NCI-H2196 treated with DMSO at 0.1 percent for 48 hours (cell line): ENCODE measurements at regions not wholly inside any gene's neighbourhood (a gene's known extent, or its start where the extent isn't known, plus 50 kb on each side); places are given as distances from the start of the nearest gene placed in this dataset.

Experiments used
- DNase-seq: peaks from one replicate; lab custom pipeline; 2025; ENCODE audit not compliant: unreplicated experiment; lab: John Stamatoyannopoulos, UW

DNA sequence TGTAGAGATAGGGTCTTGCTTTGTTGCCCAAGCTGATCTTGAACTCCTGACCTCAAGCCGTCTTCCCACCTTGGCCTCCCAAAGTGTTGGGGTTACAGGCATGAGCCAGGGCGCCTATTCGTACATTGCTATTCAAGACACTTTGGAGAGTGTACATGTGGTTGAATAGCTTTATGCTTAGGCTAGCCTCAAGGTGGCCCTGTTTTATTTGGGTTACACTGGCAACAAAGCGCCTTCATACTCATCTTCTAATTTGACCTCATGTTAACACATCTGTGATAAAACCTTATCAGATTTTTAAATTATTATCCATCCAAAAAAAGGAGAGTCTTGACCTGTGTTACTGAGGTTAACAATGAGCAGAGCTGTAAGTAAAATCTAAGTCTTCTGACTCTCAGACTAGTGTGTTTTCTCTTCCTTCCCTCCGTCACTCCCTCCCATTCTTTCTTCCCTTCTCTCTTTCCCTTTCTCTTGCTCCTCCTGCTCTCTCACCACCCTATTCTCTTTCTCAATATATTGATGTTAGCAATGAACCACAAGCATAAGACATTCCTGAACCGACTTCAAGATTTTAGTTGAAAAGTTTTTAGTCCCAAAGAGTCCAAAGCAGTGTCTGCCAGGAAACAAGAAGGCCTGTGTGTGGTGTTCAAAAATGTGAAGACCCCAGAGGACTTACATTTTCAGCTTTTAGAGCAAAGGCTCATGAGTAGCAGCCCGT lies 603.7 kb upstream of the CFAP20DC start:
- DNase-seq, result no peak

DNA sequence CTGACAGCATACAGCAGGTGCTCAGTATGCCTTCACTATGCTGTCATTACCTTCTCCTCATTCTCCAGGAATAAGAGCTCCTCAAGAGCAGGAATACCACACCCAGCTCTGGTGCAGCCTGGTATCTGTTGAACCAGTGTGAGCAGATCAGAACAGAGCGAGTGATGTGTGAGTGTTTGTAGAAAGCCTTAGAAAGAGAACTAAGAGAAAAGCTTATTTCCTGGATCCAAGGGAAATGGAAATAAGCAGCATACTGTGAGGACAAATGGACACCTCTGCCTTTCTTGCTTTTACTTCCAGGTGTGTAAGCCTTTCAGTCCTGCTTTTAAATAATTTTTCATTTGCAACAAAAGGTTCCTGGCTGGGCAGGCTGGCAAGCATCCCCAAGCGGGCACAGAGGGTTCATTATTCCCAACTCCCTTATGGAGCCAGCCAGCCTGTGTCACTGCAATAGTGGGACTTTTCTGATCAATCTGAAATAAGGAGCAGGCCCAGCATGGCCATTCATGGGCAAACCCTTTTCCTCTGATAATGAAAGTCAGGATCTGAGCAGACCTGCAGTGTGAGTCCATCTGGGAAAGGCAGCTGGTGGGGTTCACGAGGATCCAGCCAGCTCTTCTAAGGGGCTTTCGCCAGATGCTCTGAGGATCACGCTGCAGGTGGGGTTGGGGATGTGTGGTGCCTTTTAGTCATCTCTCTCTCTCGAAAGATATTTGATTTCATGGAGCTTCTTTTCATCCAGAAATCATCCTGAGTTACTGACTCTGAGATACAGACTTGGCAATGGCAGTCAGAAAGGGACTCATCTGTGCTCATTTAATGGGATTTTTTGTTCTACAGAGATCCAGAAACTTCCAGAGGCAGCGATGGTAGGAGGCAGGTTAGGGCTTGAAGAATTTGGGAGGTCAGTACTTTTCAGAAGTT lies 594.9 kb upstream of the CFAP20DC start:
- no peak for DNase-seq

DNA sequence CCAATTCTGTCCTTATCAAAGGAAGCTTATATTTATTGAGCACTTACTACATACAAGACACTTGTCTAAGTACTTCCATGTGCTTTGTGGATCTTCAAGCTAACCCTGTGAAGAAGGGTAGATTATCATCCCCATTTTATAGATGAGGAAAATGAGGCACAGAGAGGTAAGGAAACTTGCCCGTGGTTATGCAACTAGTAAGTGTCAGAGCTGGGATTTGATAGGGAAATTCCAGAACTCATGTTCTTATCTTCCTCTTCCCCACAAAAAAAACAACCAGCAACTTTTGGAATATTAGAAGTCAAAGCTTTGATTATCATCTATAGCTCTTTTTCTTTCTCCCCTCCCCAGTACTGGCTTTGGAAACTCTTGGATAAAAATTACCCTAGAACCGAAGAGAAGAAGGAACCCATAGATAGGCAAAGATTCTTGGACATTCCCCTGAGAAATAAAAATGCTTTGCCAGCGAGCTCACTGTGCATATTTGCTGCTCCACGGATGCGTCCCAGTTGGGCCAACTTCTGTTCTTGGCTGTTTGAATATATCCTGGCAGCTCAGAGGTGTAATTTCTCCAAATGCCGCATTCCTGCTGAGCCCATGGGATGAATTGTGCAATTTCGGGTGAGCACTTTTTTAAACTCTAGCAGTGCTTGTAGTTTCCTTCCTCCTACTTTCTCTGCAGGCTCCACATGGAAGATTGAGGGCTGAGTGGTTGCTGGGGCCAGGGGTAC lies 591.5 kb upstream of the CFAP20DC start:
- DNase-seq, result no peak

DNA sequence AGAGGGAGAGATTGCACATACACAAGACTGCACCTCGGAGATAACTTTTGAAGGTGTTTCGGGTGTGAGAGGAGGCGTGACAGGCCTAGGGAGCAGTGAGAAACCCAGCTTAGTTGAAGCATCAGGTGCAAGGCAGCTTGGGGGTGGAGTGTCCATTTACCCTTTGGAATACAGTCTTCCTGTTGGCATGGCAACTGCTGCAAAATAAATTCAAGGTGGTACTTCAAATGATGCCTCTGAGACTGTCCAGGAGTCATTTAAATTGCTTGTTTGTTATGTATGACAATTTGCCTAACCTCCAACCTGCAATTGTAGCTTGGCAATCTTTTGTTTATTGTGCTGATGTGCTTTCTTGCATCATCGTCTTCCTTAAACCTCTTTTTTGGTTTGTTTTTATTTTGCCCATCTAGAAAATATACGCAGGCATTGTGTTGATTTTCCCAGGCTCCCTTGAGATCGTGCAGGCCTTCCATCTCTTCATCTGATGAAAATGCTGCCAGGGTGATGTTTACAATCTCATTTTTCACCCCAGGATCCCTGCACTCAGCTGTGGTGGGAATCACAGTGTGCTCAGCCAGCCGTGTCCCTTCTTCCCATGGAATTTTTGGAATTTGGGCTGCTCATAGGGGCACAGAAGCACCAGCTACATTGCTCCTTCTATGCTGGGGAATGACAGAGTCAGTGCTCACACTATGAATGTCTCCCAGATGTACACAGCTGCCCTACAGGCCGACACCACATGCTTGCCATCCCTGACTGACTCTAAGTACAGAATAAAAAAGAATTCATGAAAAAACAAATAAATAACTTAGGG lies 583.1 kb upstream of the CFAP20DC start:
- no peak for DNase-seq

DNA sequence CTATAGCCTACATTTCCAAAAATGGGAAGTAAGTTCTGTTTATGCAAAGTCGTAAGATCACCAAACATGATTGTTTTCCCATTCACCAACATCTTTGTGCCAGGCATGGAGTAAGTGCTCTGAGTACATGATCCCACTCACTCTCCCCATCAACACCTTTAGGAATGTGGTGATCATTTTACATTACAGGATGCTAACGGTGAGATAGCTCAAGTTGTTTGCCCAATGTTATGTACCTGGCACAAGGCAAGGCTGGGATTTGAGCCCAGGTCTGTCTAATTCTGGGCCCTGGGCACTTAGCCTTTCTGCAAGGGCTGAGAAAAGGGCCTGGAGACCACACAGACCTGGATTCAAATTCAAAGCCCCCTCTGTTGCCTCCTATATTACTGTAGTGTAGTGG lies 581.7 kb upstream of the CFAP20DC start:
- no peak for DNase-seq

DNA sequence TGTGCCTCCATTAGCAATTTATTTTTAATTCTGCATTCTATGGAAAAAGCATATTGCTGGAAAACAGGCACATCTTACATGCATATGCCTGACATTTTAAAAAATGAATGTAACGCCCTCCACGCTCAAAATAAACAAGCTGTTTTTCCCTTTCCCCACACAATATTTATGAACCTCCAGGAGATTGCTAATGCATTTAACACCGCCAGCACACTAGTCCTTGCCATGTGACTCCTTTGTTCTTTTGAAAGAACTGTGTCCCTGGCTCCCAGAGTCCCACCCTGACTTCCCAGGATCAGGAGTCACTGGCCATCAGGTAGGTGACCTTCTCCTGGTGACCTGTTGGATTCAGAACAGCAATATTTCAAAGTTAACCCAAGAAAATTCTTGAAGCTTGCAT lies 571.2 kb upstream of the CFAP20DC start:
- no peak for DNase-seq

DNA sequence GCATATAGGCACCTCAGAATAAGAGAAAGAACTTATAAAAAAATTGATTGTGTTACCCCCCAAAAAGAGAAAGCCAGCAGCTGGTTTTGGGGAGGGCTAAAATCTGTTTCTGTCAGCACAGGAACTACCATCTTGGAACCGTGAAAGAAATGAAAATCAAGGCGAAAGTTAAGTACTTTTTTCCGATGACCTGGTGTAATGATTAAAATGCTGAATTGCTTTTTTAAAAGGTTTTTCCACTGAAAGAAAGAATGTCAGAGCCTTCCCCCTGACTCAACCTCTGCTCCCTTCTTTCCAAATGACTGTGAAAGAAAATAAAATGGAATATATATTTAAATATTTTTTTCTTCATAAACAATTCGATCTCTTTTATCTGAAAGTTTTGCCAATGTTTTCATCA lies 570.5 kb upstream of the CFAP20DC start:
- DNase-seq, result no peak

DNA sequence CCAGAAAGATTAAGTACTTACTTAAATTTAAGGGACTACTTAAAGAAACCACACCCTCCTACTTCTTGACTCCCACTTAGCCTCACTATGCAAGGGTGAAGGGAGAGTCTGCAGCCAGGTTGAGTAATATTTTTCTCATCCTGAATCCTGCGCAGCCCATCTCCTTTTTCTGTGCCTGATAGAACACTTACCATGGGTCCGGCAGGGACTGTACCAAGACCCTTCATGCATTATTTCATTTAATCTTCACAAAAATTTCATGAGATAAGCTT lies 562.6 kb upstream of the CFAP20DC start:
- no peak for DNase-seq

DNA sequence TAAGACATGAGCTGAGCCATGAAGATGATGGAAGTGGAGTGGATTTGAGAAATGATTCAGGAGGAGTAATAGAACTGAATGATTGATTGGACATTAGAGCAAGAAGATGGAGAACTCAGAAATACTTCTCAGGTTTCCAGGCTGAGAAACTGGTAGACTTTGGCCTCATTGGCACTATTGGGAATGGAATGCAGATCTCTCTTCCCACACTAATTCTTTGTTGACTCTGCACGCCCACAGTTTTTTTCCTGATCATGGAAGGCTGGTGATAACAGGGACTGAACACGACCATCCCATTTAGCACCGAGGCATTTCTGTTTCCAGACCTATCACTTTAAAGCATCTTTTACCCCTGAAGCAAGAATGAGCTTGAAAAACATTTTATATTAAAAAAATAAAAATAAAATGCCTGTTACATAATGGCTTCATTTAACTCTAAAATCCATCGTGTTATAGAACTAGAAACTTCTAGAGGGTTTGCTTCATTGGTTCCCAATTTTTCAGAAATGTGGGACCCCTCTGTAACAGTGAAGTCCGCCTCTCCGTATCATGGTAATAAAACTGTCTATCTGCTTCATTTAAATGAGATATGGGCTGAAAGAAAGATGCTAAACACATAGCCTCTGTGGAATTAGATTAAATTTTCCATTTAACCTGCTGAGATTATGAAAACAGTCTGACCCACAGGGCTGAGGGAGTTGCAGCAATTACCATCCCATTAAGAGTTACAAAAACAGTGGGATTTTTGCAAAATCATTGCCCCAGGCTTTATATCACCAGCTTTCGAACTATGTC lies 562.0 kb upstream of the CFAP20DC start:
- no peak for DNase-seq

DNA sequence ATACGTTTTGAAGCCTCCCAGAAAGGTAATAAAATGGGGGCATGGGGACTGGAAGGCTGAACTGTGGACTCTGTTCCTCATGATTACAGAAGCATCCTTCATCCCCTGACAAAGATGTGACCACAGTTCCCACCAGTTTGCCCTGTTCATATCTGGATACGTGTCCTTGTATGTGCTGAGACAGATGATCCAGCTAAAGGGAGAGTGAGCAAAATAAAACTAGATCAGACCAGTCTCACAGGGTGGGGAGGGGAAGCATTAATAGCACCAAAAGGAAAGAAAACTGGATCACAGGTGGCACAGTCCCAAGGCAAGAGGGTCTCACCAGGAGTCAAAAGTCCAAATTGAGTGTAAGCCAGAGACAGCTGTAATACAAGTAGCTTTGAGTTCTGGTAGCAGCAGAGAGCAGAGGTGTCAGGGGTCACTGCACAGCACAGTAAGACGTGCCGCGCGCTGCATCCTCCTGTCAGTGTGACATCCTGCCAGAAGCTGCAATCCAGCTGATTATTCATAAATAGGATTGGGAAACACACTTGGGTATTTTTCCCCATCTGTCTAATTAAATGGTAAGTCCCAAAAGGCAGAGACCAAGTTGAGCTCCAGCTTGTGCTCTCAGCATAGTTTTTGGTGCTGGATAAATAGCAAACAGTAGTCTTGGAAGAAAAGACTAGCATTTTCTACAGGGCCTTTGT lies 560.0 kb upstream of the CFAP20DC start:
- no peak for DNase-seq

DNA sequence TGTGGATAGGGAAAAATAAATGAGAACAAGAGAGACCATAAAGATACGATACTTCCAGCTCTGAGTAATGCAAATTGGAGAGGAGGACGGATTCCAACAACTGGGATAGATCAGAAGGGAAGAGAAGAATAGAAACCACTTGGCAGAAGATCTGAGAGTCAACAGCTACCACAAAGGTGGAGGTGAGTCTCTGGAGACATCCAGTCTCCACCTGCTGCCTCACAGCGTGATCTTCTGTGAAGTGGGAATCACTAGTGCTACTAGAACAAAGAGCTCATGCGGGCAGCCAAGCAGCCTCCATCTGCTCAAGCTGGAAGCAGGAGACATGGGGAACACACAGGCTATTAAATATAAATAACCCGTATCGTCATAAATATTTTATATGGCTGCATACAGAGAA lies 558.5 kb upstream of the CFAP20DC start:
- peak; percentile 30 for DNase-seq

DNA sequence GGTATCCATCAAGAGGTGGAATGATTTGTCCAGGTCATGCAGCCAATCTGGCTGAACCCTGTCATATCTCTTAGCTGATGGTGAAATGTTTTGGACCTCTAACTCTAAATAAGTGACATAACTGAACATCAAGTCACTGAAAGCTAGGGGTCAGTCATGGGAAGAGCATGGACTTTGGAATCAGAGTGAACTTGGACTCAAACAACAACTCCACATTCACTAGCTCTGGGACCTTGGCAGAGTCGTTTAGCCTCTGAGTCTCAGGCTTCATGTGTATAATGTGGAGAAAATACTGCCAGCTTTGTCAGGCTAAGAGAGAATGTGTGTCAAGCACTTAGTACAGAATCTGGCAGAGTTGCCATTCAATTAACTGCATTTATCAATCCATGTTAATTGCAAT lies 557.8 kb upstream of the CFAP20DC start:
- peak; percentile 2 for DNase-seq

DNA sequence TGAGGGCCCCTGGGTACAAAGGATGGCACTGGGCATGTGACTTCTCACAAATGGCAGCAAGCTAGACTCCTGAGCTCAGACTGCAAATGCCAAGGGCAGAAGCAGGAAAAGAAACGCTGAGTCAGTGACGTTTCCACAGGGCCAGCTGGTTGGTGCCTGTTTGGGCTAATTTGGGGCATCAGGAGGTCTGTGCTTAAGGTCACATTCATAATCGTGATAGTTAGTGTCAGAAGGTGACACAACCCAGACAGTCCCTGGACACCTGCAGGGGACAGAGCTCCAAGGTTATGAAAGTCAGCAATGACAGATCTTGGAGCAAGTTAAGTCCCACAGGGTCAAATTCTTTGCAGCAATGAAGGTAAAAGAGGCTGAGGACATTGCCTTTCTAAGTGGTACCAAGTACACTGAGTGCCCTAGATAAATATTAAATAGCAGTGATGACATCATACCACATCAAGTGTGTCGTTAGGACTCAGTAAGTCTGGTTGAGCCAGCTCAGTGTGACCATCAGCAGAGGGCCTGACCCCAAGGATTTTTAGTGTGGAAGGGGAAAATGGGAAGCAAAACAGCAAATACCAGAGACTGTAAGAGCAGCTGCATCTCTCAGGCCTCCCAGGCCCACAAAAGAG lies 556.9 kb upstream of the CFAP20DC start:
- DNase-seq, result no peak

DNA sequence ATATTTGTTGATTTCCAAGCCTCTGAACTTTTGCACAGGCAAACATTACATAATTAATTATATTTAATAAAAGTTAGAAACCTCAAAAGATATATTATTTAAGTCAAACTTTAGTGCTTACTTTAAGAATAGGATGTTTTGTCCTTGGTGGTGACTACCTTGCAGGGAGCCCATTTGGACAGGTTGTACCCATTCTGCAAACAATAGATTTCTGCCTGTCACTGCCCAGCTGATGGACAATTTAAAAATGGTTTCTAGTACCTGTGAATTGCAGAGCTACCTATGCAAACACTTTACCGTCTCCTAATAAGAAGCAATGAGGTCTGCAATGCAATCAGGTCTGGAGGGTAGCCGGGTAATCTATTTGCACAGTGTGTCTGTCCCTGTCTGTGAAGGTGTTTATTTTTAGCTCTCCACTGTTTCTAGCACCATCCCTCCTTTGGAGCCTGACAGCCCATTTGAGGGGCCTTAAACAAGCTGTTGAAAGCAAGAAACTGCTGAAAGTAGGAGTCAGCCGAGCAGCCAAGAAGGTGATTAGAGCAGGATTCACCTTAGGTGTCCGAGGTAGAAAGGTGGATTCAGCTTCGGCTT lies 556.2 kb upstream of the CFAP20DC start:
- DNase-seq, result no peak

DNA sequence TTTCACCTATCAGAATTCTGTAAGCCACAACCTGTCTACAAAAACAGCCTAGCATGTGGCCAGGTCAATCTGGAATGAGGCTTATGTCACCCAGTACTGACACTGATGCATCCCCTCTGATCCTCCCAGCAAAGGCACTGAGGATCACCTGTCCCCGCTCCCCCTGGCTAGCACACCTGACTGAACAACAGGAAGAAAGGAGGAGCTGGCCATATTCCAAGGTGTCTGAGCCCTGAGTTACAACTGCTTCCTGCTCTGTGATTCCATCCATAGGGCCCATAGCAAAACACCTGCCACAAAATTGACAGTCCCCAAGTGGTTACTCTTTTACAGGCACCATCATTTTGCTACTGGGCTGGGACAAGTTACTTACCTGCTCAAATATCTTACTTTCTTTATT lies 555.5 kb upstream of the CFAP20DC start:
- DNase-seq, result peak; percentile 2

DNA sequence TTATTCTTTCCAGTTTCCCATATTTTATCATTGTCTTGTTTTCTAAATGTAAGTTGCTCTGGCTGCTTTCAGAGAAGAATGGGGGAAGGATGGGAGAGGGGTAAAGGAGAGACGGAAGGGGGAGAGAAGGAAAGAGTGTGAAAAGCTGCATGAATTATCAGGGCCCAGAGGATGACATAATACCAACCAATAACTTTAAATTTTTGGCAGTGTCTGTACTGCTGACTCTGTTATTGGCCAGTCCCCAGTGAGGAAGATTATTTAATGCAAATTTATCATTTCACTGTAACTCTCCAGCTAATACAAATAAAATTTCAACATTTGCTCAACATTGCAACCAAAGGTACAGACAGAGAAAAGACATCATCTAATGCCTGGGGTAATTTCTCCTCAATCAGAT lies 551.7 kb upstream of the CFAP20DC start:
- DNase-seq, result no peak

DNA sequence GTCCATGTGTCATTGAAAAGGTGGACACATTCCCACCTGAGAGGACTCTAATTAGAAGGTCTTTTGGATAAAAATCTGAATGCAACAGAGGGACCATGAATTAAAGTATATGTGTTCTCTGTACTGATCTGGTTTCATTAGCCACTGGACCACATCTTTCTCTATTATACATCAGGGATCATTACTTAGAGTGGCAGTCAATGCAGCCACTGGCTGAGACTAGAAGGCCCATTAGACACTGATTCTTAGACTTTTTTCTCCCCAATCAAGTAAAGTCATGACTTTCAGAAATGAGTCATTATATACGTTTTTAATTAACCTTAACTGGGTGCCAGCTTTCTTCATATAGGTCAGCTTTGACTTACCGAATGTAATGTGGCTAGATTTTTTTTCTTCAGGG lies 550.8 kb upstream of the CFAP20DC start:
- no peak for DNase-seq

DNA sequence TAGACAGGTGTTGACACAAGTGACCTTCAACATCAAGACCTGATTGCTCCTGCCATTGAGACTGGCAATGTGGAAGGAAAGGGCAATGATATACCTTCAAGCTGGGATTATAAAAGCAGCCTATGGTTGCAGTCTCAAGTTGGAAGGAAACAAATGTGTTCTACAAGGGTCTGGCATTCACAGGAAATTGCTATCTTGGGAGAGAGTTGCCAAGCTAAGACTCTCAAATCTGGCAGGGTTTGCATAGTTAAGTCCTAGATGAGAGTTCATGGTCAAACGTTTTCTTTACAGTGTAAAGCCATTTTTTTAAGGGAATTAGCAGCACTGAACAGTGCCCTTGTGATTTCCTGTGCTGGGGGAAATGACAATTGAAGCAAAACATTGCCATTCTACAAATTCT lies 546.9 kb upstream of the CFAP20DC start:
- DNase-seq, result no peak

DNA sequence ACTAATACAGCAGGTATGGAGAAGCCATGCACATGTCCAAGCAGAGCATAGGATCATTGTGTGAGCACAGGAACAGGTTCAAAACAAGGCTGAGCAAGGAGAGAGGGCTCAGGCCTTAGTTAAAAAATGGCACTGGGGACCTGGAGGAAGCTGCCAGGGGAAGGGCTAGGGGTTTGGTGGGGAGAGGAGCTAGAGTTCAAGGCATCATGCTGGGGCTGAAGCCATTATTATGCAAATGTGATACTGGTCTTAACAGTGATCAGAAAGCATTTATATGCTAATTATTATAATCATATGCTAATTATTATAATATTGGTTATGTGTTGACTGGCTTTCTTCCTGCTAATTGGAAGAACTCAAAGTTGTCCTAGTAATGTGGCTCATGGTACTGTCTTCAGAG lies 546.0 kb upstream of the CFAP20DC start:
- no peak for DNase-seq
